ENCODE measurements at regions not wholly inside any gene's neighbourhood (a gene's known extent, or its start where the extent isn't known, plus 50 kb on each side); places are given as distances from the start of the nearest gene placed in this dataset.

DNA sequence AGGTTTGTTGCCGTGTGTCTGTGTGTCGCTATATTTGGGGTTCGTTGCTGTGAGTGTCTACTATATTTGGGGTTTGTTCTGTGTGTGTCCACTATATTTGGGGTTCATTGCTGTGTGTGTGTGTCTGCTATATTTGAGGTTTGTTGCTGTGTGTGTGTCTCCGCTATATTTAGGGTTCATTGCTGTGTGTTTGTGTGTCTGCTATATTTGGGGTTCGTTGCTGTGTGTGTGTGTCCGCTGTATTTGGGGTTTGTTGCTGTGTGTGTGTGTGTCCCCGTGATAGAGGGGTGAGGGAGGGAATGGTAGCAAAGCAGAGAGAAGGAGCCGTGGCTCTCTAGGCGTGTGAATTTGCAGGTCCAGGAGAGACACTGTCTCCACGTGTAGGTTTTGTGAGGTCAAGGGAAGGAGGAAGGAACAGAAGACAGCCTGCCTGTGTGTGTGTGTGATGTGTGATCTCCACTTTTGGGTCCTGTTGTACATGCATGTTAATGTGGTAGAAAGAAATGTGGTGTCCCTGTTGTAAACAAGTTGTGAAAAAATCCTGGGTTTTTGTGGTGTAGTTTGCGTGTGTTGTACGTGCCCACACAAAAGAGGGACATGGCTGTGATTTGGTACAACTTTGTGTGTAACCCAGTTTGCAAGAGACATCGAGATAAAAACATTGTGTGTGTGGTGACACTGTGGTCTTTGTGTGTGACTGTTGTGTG is 56.3 kb upstream of the ECE1 start:
- no peak for FAIRE-seq

DNA sequence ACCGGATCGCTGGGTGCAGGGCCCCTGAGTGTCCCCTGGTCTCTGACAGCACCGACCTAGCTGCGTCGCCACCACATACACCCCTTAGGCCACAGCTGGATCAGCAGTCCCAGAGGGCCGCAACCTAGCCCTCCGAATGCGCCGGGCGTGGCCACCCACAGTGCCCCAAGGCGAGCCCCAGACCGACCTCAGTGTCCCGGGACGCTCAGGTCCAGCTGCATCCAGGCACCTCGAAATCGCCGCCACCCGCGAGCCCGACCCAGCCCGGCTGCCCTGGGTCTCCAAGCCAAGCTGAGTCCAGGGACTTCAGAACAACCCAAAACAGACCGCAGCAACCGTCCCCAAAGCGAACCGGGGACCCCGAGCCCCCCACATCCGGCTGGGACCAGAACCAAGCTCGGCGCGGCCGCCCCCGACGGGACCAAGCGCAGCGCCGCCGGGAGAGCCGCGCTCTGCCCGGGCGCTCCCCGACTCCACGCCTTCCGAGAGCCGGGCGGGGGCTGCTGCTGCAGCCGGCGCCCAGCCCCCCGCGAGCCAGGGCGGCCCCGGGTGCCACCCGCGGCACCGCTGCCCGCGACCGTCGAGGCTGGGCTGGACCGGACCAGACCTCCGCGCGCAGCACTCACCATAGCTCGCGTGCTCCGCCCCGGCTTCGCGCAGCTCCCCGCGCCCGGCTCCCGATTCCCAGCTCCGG is 54.6 kb upstream of the ECE1 start:
- no peak for FAIRE-seq

DNA sequence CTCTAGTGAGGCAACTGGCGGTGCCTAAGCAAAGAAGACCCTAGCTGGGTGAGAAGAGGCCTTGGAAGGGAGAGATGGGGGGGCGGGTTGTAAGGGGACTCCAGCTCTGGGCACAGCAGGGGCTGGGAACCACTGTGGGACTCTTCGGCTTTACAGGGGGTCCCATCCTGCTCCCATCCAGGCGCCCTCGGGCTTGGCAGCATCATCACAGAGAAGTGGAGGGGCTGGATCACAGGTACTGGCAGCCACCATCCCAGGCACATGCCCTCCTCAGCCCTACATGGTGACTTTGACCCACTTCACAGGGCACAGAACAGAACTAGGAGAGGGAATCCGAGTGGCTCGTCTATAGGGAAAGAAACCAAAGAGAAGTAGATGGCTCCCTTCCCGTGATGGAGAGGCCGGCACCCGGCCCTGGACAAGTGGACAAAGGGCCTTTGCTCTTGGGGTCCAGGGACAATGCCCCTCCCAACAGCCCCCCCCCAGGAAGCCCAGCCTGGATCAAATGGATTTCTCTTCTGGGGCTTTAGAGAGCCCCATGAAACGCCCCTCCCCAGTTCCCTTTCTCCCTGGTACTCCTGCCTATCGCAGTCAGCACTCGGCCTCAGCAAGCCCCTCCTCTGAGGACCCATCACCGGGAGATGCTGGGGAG is 54.0 kb upstream of the ECE1 start:
- FAIRE-seq = no peak

DNA sequence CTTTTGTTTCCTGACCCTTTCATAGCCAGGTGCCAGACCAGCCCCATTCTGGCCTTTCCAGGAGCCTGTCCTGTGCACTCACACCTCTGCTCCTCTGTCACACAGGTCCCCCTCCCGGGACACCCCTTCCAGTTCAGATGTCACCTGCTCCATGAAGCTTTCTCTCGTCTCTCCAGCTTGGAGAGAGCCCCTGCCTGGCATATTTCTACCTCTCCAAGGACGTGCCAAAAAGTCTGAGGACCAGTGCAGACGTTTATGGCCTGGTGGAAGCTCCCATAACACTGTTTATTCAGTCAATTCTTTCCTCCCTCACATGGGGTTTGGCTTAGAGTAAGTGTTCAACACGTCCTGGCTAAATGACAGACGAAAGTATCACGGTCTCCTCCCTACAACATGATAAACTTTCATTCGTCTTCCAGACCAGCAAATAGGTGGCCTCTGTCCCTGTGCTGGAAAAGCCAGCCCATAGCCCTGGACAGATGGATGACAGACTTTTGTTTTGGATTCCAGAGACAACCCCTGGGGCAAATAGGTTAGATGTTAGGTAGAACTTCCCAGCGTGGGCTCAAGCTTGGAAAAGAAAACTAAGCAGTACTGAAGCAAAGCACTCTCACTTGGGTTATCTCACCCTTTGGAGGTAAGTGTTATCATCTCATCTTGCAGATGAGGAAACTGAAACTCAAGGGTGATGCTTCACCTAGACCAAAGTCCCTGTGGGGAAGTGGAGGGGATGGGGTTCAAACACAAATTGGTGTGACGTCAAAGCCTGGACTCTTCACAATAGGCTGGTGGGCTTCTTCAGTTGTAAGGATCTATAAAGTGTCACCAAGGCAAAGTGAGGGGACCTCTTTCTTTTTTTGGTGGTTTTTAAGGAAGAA is 52.9 kb upstream of the ECE1 start:
- FAIRE-seq = no peak

DNA sequence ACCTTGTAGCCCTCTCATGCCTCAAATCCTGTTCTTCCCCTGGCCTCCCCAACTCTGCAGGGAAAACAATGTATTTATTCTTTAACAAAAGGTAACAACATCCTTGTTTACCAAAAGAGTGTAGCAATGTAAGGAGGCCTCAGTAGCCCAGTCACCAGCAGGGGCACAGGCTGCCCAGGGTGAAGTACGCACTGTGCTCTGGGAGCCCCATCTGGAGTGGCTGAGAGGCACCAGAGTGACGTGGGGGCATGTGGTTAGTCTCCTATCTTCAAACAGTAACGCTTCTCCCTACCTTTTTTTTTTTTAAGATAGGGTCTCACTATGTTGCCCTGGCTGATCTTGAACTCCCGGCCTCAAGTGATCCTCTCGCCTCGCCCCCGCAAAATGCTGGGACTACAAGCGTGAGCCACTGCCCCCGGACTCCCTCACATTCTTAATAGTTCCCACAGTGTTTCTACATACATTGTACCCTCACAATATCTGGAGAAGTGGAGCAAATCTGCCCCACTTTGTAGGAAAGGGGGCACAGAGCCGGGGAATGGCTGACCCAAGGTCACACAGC is 51.3 kb upstream of the ECE1 start:
- FAIRE-seq = no peak

DNA sequence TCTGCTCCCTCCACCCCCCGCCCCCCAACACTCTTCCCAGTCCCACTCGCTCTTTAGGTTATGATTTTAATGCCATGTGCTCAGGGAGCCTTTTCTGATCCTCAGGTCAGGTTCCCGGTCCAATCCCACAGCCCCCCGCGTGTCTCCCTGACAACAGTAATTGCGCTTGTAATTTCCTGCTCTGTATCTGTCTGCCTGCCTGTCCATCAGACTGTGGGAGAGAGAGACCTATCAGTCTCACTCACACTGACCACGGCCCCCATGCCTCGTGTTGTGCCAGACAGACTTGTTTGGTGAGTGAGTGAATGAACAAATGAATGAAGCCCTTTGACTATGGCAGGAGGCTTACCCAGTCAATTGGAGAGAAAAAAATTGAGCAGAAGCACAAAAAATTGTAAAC is 50.8 kb upstream of the ECE1 start:
- no peak for FAIRE-seq

DNA sequence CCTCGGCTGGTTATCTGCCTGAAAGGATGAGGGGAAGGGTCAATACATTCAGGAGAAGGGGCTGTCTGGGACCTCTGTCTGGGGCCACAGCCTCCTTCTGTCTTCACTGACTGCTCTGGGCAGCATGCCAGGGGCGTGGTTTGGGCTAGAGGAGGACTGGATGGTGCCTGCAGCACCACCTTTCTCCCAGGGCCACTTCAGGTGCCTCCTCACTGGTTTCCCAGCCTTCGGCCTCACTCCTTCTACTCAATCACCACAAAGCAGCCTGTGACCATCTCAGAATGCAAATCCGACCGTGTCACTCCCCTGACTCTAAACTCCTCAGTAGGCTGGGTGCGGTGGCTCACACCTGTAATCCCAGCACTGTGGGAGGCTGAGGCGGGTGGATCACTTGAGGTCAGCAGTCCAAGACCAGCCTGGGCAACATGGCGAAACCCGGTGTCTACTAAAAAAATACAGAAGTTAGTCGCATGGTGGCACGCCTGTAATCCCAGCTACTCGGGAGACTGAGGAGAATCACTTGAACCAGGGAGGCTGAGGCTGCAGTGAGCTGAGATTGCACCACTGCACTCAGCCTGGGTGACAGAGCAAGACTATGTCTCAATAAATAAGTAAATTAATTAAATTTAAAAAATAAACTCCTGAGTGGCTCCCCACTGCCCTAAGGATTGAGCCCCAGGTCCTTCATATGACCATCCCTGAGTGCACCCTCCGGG is 50.1 kb upstream of the ECE1 start:
- no peak for FAIRE-seq

All from endometrium (tissue), 2 donors.